HepG2 (cell line): ENCODE measurements at regions not wholly inside any gene's neighbourhood (a gene's known extent, or its start where the extent isn't known, plus 50 kb on each side); places are given as distances from the start of the nearest gene placed in this dataset.

Experiments used
- BHLHE40 ChIP-seq: IDR thresholded peaks from 2 replicates; pipeline ENCODE4 v1.6.1; 2011; ENCODE audit warnings: low read length, improper control_type of control experiment
- EZH2 ChIP-seq: conservative IDR thresholded peaks from 2 replicates; pipeline ENCODE4 v1.6.1; 2012; ENCODE audit warnings: mild to moderate bottlenecking, low read depth, low read length, moderate library complexity
- GABPA ChIP-seq, 2 experiments: IDR thresholded peaks; 2 replicates each; pipeline ENCODE4 v1.6.1; 2011 to 2016; ENCODE audit warnings: low read depth in 2 of 2, low read length in 1 of 2, missing biosample characterization in 1 of 2, missing genetic modification characterization in 1 of 2
- HNRNPLL ChIP-seq: fragments of 200-400 bp; formaldehyde crosslinking; IDR thresholded peaks from 2 replicates; pipeline ENCODE4 v1.6.1; 2017; ENCODE audit warnings: mild to moderate bottlenecking, low read depth, low read length; ENCODE audit not compliant: poor library complexity, severe bottlenecking
- KLF13 ChIP-seq: sonication (generic); formaldehyde crosslinking; IDR thresholded peaks from 2 replicates; pipeline ENCODE4 v1.4.0; 2020; ENCODE audit warnings: mild to moderate bottlenecking, missing genetic modification reagents
- MAX ChIP-seq: IDR thresholded peaks from 2 replicates; pipeline ENCODE4 v1.6.1; 2012; ENCODE audit warnings: inconsistent platforms
- MXI1 ChIP-seq: IDR thresholded peaks from 3 replicates; pipeline ENCODE4 v1.6.1; 2012; ENCODE audit warnings: low read depth, low read length, inconsistent platforms, borderline replicate concordance
- NFATC3 ChIP-seq: sonication (generic); formaldehyde crosslinking; IDR thresholded peaks from 2 replicates; pipeline ENCODE4 v1.5.1; 2020; ENCODE audit warnings: mild to moderate bottlenecking, missing genetic modification reagents
- NFE2L2 ChIP-seq: fragments of 150-350 bp; IDR thresholded peaks from 2 replicates; pipeline ENCODE4 v1.6.1; 2014; ENCODE audit warnings: low read length
- NFKB2 ChIP-seq: sonication (generic); formaldehyde crosslinking; IDR thresholded peaks from 2 replicates; pipeline ENCODE4 v1.4.0; 2020; ENCODE audit warnings: missing genetic modification reagents, borderline replicate concordance
- PAX8 ChIP-seq: sonication (generic); formaldehyde crosslinking; IDR thresholded peaks from 2 replicates; pipeline ENCODE4 v1.8.0; 2022; ENCODE audit warnings: mild to moderate bottlenecking, missing genetic modification reagents, borderline replicate concordance
- PBX3 ChIP-seq: sonication (generic); formaldehyde crosslinking; IDR thresholded peaks from 2 replicates; pipeline ENCODE4 v1.8.1; 2023; ENCODE audit warnings: missing genetic modification reagents, inconsistent platforms, borderline replicate concordance
- PHF8 ChIP-seq: sonication (generic); formaldehyde crosslinking; IDR thresholded peaks from 2 replicates; pipeline ENCODE4 v1.5.0; 2020; ENCODE audit warnings: missing genetic modification reagents
- RFX5 ChIP-seq: IDR thresholded peaks from 2 replicates; pipeline ENCODE4 v1.6.1; 2011; ENCODE audit warnings: low read depth, low read length, improper control_type of control experiment
- SALL1 ChIP-seq: sonication (generic); formaldehyde crosslinking; IDR thresholded peaks from 2 replicates; pipeline ENCODE4 v1.8.0; 2022; ENCODE audit warnings: mild to moderate bottlenecking, missing genetic modification reagents
- SALL2 ChIP-seq: sonication (generic); formaldehyde crosslinking; IDR thresholded peaks from 2 replicates; pipeline ENCODE4 v1.8.1; 2023; ENCODE audit warnings: mild to moderate bottlenecking, missing genetic modification reagents, inconsistent platforms
- SOX13 ChIP-seq, 3 experiments: fragments of 450-650 bp in 1 of 3; sonication (generic) in 1 of 3; formaldehyde crosslinking in 1 of 3; IDR thresholded peaks in 2 of 3; conservative IDR thresholded peaks in 1 of 3; 2 replicates each; pipeline versions ENCODE4 v1.5.0 to v1.6.1; 2016 to 2020; ENCODE audit warnings: antibody characterized with exemption in 1 of 3, mild to moderate bottlenecking in 1 of 3, missing compliant biosample characterization in 1 of 3, missing genetic modification reagents in 1 of 3, moderate library complexity in 1 of 3
- SP140L ChIP-seq: sonication (generic); formaldehyde crosslinking; IDR thresholded peaks from 2 replicates; pipeline ENCODE4 v1.4.0; 2020; ENCODE audit warnings: missing genetic modification reagents, borderline replicate concordance
- TCF7 ChIP-seq: sonication (generic); IDR thresholded peaks from 2 replicates; pipeline ENCODE4 v1.6.1; 2016; ENCODE audit warnings: antibody characterized with exemption, low read depth
- TEAD3 ChIP-seq: optimal IDR thresholded peaks from 2 replicates; pipeline ENCODE3; 2016; ENCODE audit warnings: borderline replicate concordance
- YEATS2 ChIP-seq: sonication (generic); formaldehyde crosslinking; IDR thresholded peaks from 2 replicates; pipeline ENCODE4 v1.4.0; 2020; ENCODE audit warnings: missing genetic modification reagents, borderline replicate concordance
- ZBTB38 ChIP-seq: sonication (generic); formaldehyde crosslinking; IDR thresholded peaks from 2 replicates; pipeline ENCODE4 v1.5.1; 2020; ENCODE audit warnings: mild to moderate bottlenecking, missing genetic modification reagents
- ZEB1 ChIP-seq: IDR thresholded peaks from 2 replicates; pipeline ENCODE4 v1.6.1; 2012; ENCODE audit warnings: mild to moderate bottlenecking, low read depth, inconsistent platforms; ENCODE audit not compliant: insufficient replicate concordance
- ZNF414 ChIP-seq: sonication (generic); formaldehyde crosslinking; IDR thresholded peaks from 2 replicates; pipeline ENCODE4 v1.5.0; 2020; ENCODE audit warnings: missing genetic modification reagents
- ZNF543 ChIP-seq: sonication (generic); formaldehyde crosslinking; IDR thresholded peaks from 2 replicates; pipeline ENCODE4 v1.4.0; 2020; ENCODE audit warnings: mild to moderate bottlenecking, missing genetic modification reagents
- ZNF670 ChIP-seq: sonication (generic); formaldehyde crosslinking; IDR thresholded peaks from 2 replicates; pipeline ENCODE4 v1.8.0; 2022; ENCODE audit warnings: mild to moderate bottlenecking, missing genetic modification reagents, borderline replicate concordance

GRCh38 chr3:125916376-125916978 lies 52.5 kb upstream of the ROPN1B start (continued):
- TF ChIP-seq ZNF414 (CRISPR knock-in tag): no peak
- peak; percentile 33 for TF ChIP-seq HNRNPLL
- TF ChIP-seq SALL2: no peak
- TF ChIP-seq RFX5: no peak
- TF ChIP-seq SALL1 (CRISPR knock-in tag): no peak
- TF ChIP-seq ZNF670 (CRISPR knock-in tag): no peak
- TF ChIP-seq ZBTB38 (CRISPR knock-in tag): no peak
- no peak for TF ChIP-seq GABPA (IDR thresholded peaks at IDR 0.05; ENCODE audit: low read depth, low read length)
- 0 out of 2 replicates have a peak, but pooled peaks have one; percentile 19 for TF ChIP-seq GABPA (CRISPR knock-in tag; IDR thresholded peaks at IDR 0.05; ENCODE audit: low read depth)
- no peak for TF ChIP-seq PAX8
- TF ChIP-seq SP140L (CRISPR knock-in tag): no peak
- peak; percentile 36; the same call in 1 of the 2 replicates for TF ChIP-seq MAX
- TF ChIP-seq PHF8: 0 out of 2 replicates have a peak, but pooled peaks have one; percentile 45
- no peak for TF ChIP-seq ZEB1
- peak; percentile 80; the same call in 1 of the 3 replicates for TF ChIP-seq MXI1
- no peak for TF ChIP-seq ZNF543
- TF ChIP-seq BHLHE40: peak; percentile 44; the same call in 1 of the 2 replicates
- TF ChIP-seq NFATC3 (CRISPR knock-in tag): no peak
- no peak for TF ChIP-seq NFKB2 (CRISPR knock-in tag)
- no peak for TF ChIP-seq PBX3 (CRISPR knock-in tag)
- no peak for TF ChIP-seq NFE2L2
- TF ChIP-seq SOX13 (IDR thresholded peaks at IDR 0.05): no peak
- no peak for TF ChIP-seq SOX13 (CRISPR knock-in tag; conservative IDR thresholded peaks at IDR 0.05 in 1 of 2, IDR thresholded peaks at IDR 0.05 in 1 of 2)
- no peak for TF ChIP-seq TEAD3 (CRISPR knock-in tag)
- TF ChIP-seq TCF7: no peak
- no peak for TF ChIP-seq KLF13 (CRISPR knock-in tag)
- TF ChIP-seq YEATS2: no peak
- TF ChIP-seq EZH2: no peak
